Fibroblast of pulmonary artery (primary cell): ENCODE measurements at regions not wholly inside any gene's neighbourhood (a gene's known extent, or its start where the extent isn't known, plus 50 kb on each side); places are given as distances from the start of the nearest gene placed in this dataset.
A peak's percentile ranks its signal among the peaks of the same experiment; 100 is the strongest.

ENCODE experiments used
- DNase-seq: peaks from one replicate; pipeline ENCODE4 v3.0.0-alpha.2; 2010; ENCODE audit warnings: low read depth
- H3K4me3 ChIP-seq: replicated peaks from 2 replicates; pipeline ENCODE4 v1.5.1; 2011; ENCODE audit warnings: low read depth, mild to moderate bottlenecking, control low read depth, low read length, moderate library complexity
- TF ChIP-seq, protein P1 (sequence below): IDR thresholded peaks from 2 replicates; pipeline ENCODE4 v1.5.1; 2011; ENCODE audit warnings: mild to moderate bottlenecking, control low read depth, low read length, inconsistent platforms; ENCODE audit errors: missing control alignments

- TF ChIP-seq, protein P1, sequence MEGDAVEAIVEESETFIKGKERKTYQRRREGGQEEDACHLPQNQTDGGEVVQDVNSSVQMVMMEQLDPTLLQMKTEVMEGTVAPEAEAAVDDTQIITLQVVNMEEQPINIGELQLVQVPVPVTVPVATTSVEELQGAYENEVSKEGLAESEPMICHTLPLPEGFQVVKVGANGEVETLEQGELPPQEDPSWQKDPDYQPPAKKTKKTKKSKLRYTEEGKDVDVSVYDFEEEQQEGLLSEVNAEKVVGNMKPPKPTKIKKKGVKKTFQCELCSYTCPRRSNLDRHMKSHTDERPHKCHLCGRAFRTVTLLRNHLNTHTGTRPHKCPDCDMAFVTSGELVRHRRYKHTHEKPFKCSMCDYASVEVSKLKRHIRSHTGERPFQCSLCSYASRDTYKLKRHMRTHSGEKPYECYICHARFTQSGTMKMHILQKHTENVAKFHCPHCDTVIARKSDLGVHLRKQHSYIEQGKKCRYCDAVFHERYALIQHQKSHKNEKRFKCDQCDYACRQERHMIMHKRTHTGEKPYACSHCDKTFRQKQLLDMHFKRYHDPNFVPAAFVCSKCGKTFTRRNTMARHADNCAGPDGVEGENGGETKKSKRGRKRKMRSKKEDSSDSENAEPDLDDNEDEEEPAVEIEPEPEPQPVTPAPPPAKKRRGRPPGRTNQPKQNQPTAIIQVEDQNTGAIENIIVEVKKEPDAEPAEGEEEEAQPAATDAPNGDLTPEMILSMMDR = no peak
- DNase-seq = no peak
- no peak overlapping the region for H3K4me3 ChIP-seq
These were observed 59.9 kb downstream of the BMP4 start for GRCh38 chr14:53896726-53897125.

- TF ChIP-seq, protein P1 = no peak
- no peak overlapping the region for H3K4me3 ChIP-seq
- peak; percentile 74 for DNase-seq
These were observed 62.2 kb downstream of the BMP4 start for GRCh38 chr14:53894456-53894855.

GRCh38 chr14:53893374-53893773 is 63.3 kb downstream of the BMP4 start:
- TF ChIP-seq, protein P1 = no peak
- DNase-seq = no peak
- no peak overlapping the region for H3K4me3 ChIP-seq

- TF ChIP-seq, protein P1 = no peak
- no peak for DNase-seq
- no peak overlapping the region for H3K4me3 ChIP-seq
These were observed 66.0 kb downstream of the BMP4 start for GRCh38 chr14:53890611-53891101.

GRCh38 chr14:53888535-53889386 is 67.9 kb downstream of the BMP4 start:
- DNase-seq = no peak
- TF ChIP-seq, protein P1 = no peak
- H3K4me3 ChIP-seq = no peak overlapping the region

- H3K4me3 ChIP-seq = no peak overlapping the region
- no peak for DNase-seq
- TF ChIP-seq, protein P1 = no peak
These were observed 71.4 kb downstream of the BMP4 start for GRCh38 chr14:53885136-53885640.

DNA sequence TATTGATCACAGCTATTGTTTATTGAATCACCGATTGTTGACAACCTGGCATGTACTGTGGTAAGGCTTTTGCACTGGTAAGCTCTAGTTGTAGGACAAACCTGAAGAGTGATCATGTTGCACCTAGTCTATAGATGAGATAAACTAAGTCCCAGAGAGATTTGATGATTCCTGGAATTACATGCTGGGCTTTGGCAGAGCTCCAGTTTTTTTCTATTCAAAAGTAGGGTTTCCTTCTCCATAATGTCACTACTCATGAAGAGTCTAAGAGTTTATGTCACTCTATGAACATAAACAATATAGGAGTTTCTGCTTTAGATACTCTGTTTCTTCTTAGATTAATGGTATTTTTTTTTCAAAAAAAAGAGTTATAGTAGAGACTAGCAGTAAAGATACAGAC is 72.0 kb downstream of the BMP4 start:
- TF ChIP-seq, protein P1 = no peak
- DNase-seq = no peak
- no peak overlapping the region for H3K4me3 ChIP-seq
